ENCODE measurements at regions not wholly inside any gene's neighbourhood (a gene's known extent, or its start where the extent isn't known, plus 50 kb on each side); places are given as distances from the start of the nearest gene placed in this dataset.
"Not testable (repeated sequence)": the region's sequence is repeated elsewhere in the genome, so short reads cannot be mapped to it uniquely, and the experiment has no call there.

GRCh38 chr11:71780116-71780515 is 52.9 kb upstream of the DEFB108B start:
- TF ChIP-seq, protein P1, sequence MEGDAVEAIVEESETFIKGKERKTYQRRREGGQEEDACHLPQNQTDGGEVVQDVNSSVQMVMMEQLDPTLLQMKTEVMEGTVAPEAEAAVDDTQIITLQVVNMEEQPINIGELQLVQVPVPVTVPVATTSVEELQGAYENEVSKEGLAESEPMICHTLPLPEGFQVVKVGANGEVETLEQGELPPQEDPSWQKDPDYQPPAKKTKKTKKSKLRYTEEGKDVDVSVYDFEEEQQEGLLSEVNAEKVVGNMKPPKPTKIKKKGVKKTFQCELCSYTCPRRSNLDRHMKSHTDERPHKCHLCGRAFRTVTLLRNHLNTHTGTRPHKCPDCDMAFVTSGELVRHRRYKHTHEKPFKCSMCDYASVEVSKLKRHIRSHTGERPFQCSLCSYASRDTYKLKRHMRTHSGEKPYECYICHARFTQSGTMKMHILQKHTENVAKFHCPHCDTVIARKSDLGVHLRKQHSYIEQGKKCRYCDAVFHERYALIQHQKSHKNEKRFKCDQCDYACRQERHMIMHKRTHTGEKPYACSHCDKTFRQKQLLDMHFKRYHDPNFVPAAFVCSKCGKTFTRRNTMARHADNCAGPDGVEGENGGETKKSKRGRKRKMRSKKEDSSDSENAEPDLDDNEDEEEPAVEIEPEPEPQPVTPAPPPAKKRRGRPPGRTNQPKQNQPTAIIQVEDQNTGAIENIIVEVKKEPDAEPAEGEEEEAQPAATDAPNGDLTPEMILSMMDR (conservative IDR thresholded peaks at IDR 0.05; ENCODE audit: low read length): not testable (repeated sequence)
- TF ChIP-seq EZH2phosphoT487 (IDR thresholded peaks at IDR 0.05; ENCODE audit: borderline replicate concordance, low read depth, low read length): not testable (repeated sequence)

All from OCI-LY7 (cell line).